ENCODE measurements at regions not wholly inside any gene's neighbourhood (a gene's known extent, or its start where the extent isn't known, plus 50 kb on each side); places are given as distances from the start of the nearest gene placed in this dataset.

GRCh38 chr4:138804711-138805110, 210.9 kb upstream of the NOCT start:
- ATAC-seq (no peak), DNase-seq (no peak)

DNA sequence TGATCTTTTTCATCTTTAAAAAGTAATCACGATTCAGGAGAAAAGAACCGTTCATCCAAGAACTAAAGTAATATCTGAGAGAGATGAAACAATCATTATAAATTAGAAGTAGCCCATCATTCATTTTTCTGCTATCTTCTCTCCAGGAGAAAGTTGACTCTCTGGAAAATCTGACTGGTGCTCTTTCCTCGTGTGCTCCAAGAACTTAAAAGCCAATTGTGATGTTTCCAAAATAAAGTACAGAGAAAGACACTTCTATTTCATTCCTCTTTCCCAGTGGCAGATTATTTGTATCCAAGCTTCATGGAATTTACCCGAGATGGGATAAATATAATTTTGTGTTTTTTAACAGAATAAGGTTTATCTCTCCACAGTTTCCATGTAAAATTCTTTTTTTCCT, 212.5 kb upstream of the NOCT start:
- H3K27me3 ChIP-seq (ENCODE audit: low read length) = peaks cover 83% of the 10 kb centered on the region
- no peaks in the 10 kb centered on the region for H3K9me2 ChIP-seq (replicated peaks; ENCODE audit: low read length)
- H3F3A ChIP-seq (ENCODE audit: low read length, unreplicated experiment) = no peaks in the 10 kb centered on the region
- TF ChIP-seq EZH2phosphoT487 (IDR thresholded peaks at IDR 0.05; ENCODE audit: borderline replicate concordance, low read length) = no peak
- ChIA-PET POLR2A (ENCODE audit: unreplicated experiment) (no interaction called here), CTCF (no interaction called here)
- ATAC-seq (no peak), DNase-seq (no peak)
- intact Hi-C loops (cut with micrococcal nuclease) = no loop called here
- H3K9ac ChIP-seq (ENCODE audit: low read length) = no peak overlapping the region
- H3K4me1 ChIP-seq (ENCODE audit: insufficient read depth, low read length) = no peaks in the 10 kb centered on the region
- H3K79me2 ChIP-seq (ENCODE audit: low read length) = no peaks in the 10 kb centered on the region
- H3K4me2 ChIP-seq (ENCODE audit: low read length) = no peak overlapping the region
- H3K9me3 ChIP-seq (ENCODE audit: low read length) = no peaks in the 10 kb centered on the region
- H3K27ac ChIP-seq (ENCODE audit: low read length) = no peak overlapping the region
- no TSS peak for BruUV-seq (replicated peaks)
- H3K36me3 ChIP-seq (ENCODE audit: low read depth, low read length) = no peaks in the 10 kb centered on the region
- no peak overlapping the region for H2AFZ ChIP-seq (ENCODE audit: low read length)
- no peak overlapping the region for H3K4me3 ChIP-seq (ENCODE audit: low read length)
- no peaks in the 10 kb centered on the region for H4K20me1 ChIP-seq (ENCODE audit: low read length)

More at GRCh38 chr4:138804711-138805110, 210.9 kb upstream of the NOCT start:
- intact Hi-C loops (cut with micrococcal nuclease) = no loop called here
- TF ChIP-seq CTCF (conservative IDR thresholded peaks at IDR 0.05; ENCODE audit: low read depth, low read length) = no peak
- no peak for TF ChIP-seq EZH2phosphoT487 (IDR thresholded peaks at IDR 0.05; ENCODE audit: borderline replicate concordance, low read length)
- Histone ChIP-seq H2AFZ (ENCODE audit: low read length) (no peak overlapping the region), H3K4me3 (ENCODE audit: low read length) (no peak overlapping the region), H3K36me3 (ENCODE audit: low read depth, low read length) (no peaks in the 10 kb centered on the region), H3K9me3 (ENCODE audit: low read length) (no peaks in the 10 kb centered on the region), H3K4me1 (ENCODE audit: insufficient read depth, low read length) (no peaks in the 10 kb centered on the region), H3K27me3 (ENCODE audit: low read length) (peaks cover 73% of the 10 kb centered on the region), H3K9me2 (replicated peaks; ENCODE audit: low read length) (no peaks in the 10 kb centered on the region), H3K79me2 (ENCODE audit: low read length) (no peaks in the 10 kb centered on the region), H3K9ac (ENCODE audit: low read length) (no peak overlapping the region), H3K4me2 (ENCODE audit: low read length) (no peak overlapping the region), H3F3A (ENCODE audit: low read length, unreplicated experiment) (no peaks in the 10 kb centered on the region), H4K20me1 (ENCODE audit: low read length) (no peaks in the 10 kb centered on the region), H3K27ac (ENCODE audit: low read length) (no peak overlapping the region)
- CTCF ChIA-PET = no interaction called here
- BruUV-seq (replicated peaks) = no TSS peak
- POLR2A ChIA-PET (ENCODE audit: unreplicated experiment) = no interaction called here

DNA sequence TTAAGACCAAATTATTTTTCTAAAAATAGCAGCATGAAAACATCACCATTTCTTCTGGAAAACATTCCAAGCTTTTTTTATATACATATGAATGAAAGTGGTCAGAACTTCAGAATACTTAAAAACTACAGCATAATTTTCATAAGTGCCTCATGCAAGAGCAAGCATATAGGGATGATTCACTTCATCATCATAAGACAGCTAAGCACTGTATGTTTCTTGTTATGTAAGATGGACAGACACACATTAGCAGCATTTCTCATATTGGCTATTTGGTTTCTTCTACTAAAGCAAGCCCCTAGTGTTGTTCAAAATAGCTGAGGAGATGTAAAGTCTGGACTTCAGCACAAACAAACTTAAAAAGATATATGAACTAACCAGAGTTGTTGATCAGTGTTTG, 213.1 kb upstream of the NOCT start:
- no peak overlapping the region for H3K4me3 ChIP-seq (ENCODE audit: low read length)
- ATAC-seq (no peak), DNase-seq (peak; percentile 16)
- no peaks in the 10 kb centered on the region for H3K36me3 ChIP-seq (ENCODE audit: low read depth, low read length)
- peaks cover 82% of the 10 kb centered on the region for H3K27me3 ChIP-seq (ENCODE audit: low read length)
- H3K9me3 ChIP-seq (ENCODE audit: low read length) = no peaks in the 10 kb centered on the region
- H3K9ac ChIP-seq (ENCODE audit: low read length) = no peak overlapping the region
- no peak overlapping the region for H3K4me2 ChIP-seq (ENCODE audit: low read length)
- H3K79me2 ChIP-seq (ENCODE audit: low read length) = no peaks in the 10 kb centered on the region
- POLR2A ChIA-PET (ENCODE audit: unreplicated experiment) = no interaction called here
- no peaks in the 10 kb centered on the region for H3K4me1 ChIP-seq (ENCODE audit: insufficient read depth, low read length)
- no peak overlapping the region for H3K27ac ChIP-seq (ENCODE audit: low read length)
- CTCF ChIA-PET = no interaction called here
- no peak for TF ChIP-seq EZH2 (IDR thresholded peaks at IDR 0.05; ENCODE audit: low read length, unreplicated experiment)
- TF ChIP-seq EZH2phosphoT487 (IDR thresholded peaks at IDR 0.05; ENCODE audit: borderline replicate concordance, low read length) = no peak
- TF ChIP-seq CTCF (conservative IDR thresholded peaks at IDR 0.05; ENCODE audit: low read depth, low read length) = no peak
- H4K20me1 ChIP-seq (ENCODE audit: low read length) = no peaks in the 10 kb centered on the region
- intact Hi-C loops (cut with micrococcal nuclease) = no loop called here
- no peaks in the 10 kb centered on the region for H3K9me2 ChIP-seq (replicated peaks; ENCODE audit: low read length)
- no peaks in the 10 kb centered on the region for H3F3A ChIP-seq (ENCODE audit: low read length, unreplicated experiment)
- no TSS peak for BruUV-seq (replicated peaks)
- no peak overlapping the region for H2AFZ ChIP-seq (ENCODE audit: low read length)

Data from PC-3 (cell line).